Caco-2 (cell line): ENCODE measurements at regions not wholly inside any gene's neighbourhood (a gene's known extent, or its start where the extent isn't known, plus 50 kb on each side); places are given as distances from the start of the nearest gene placed in this dataset.

ENCODE experiments used
- BruUV-seq: library from RNA; stranded (reverse); fragments of 400-500 nt; replicated peaks from 2 replicates; lab custom pipeline; 2021; lab: Mats Ljungman, UMichigan
- CTCF ChIA-PET: fragments of 300-600 bp; sonication (Branson Sonifier 250); formaldehyde crosslinking; loops from one replicate; lab custom pipeline; 2022; ENCODE audit warnings: antibody characterized with exemption; lab: Charles Lee
- POLR2A ChIA-PET: fragments of 300-600 bp; sonication (Branson Sonifier 250); formaldehyde crosslinking; loops from one replicate; lab custom pipeline; 2022; ENCODE audit warnings: antibody characterized with exemption; lab: Charles Lee
- DNase-seq, 2 experiments: peaks; one replicate each; pipeline versions ENCODE4 v3.0.0 to v3.0.0-alpha.2; 2020 to 2022
- H3K27me3 ChIP-seq: replicated peaks from 2 replicates; pipeline ENCODE4 v1.6.0; 2011; ENCODE audit warnings: low read length; ENCODE audit not compliant: control insufficient read depth, insufficient read depth
- H3K36me3 ChIP-seq: 2 replicates; pipeline ENCODE4 v1.5.1; 2011; ENCODE audit warnings: low read length; ENCODE audit not compliant: control insufficient read depth, insufficient read depth
- H3K4me1 ChIP-seq: fragments of 250-450 bp; sonication (Bioruptor Pico); 2 replicates; pipeline ENCODE4 v1.5.1; 2020; ENCODE audit warnings: mild to moderate bottlenecking
- H3K4me3 ChIP-seq: 2 replicates; pipeline ENCODE4 v1.5.1; 2011; ENCODE audit warnings: low read depth, mild to moderate bottlenecking, control low read depth, low read length
- H3K9me3 ChIP-seq: fragments of 250-450 bp; sonication (Bioruptor Pico); 2 replicates; pipeline ENCODE4 v1.5.1; 2020; ENCODE audit warnings: mild to moderate bottlenecking, moderate library complexity
- H3K27ac Mint-ChIP-seq: one replicate; pipeline ENCODE4 v1.8.0; 2022; ENCODE audit warnings: mixed read lengths; ENCODE audit not compliant: unreplicated experiment
- H3K27me3 Mint-ChIP-seq: one replicate; pipeline ENCODE4 v1.8.0; 2022; ENCODE audit warnings: mixed read lengths; ENCODE audit not compliant: insufficient read depth, unreplicated experiment
- H3K36me3 Mint-ChIP-seq: one replicate; pipeline ENCODE4 v1.8.0; 2022; ENCODE audit warnings: mild to moderate bottlenecking, mixed read lengths; ENCODE audit not compliant: insufficient read depth, unreplicated experiment
- H3K4me1 Mint-ChIP-seq: one replicate; pipeline ENCODE4 v1.8.0; 2022; ENCODE audit warnings: low read depth, mixed read lengths; ENCODE audit not compliant: unreplicated experiment
- H3K4me3 Mint-ChIP-seq: one replicate; pipeline ENCODE4 v1.8.0; 2022; ENCODE audit warnings: mild to moderate bottlenecking, moderate library complexity, mixed read lengths; ENCODE audit not compliant: unreplicated experiment
- H3K9me3 Mint-ChIP-seq: one replicate; pipeline ENCODE4 v1.8.0; 2022; ENCODE audit warnings: mixed read lengths; ENCODE audit not compliant: unreplicated experiment
- intact Hi-C: fragments of 100-400 bp; cut with micrococcal nuclease; formaldehyde crosslinking; loops from one replicate; pipeline ENCODE4 v1.10.0; 2022; ENCODE audit not compliant: unreplicated experiment
- TF ChIP-seq, protein P1 (sequence below), 2 experiments: fragments of 200-600 bp in 1 of 2; IDR thresholded peaks; 1 replicate in 1 of 2; 2 replicates in 1 of 2; pipeline versions ENCODE4 v1.5.1 to v1.8.0; 2011 to 2022; ENCODE audit warnings: antibody characterized with exemption in 1 of 2, control low read depth in 1 of 2, inconsistent platforms in 1 of 2, low read depth in 1 of 2, low read length in 1 of 2, mild to moderate bottlenecking in 1 of 2, moderate library complexity in 1 of 2; ENCODE audit not compliant: insufficient read depth in 1 of 2, severe bottlenecking in 1 of 2, unreplicated experiment in 1 of 2

DNA sequence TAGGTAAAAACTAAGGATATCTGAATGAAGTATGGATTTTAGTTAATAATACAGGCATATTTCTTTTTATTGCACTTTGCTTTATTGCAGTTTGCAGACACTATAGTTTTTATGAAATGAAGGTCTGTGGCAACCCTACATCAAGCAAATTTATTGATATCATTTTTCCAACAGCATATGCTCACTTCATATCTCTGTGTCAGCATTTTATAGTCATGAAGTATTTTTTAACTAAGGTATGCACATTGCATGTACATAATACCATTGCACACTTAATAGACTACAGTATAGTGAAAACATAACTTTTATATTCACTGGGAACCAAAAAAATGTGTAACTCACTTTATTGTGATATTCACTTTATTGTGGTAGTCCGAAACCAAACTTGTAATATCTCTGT, 236.3 kb downstream of the SUCLA2 start:
- Mint-ChIP-seq H3K4me1 (no peaks in the 10 kb centered on the region), H3K4me3 (no peak overlapping the region), H3K27me3 (peaks cover 7% of the 10 kb centered on the region), H3K36me3 (no peaks in the 10 kb centered on the region), H3K9me3 (no peaks in the 10 kb centered on the region), H3K27ac (no peak overlapping the region)
- intact Hi-C loops = no loop called here
- H3K9me3 ChIP-seq = no peaks in the 10 kb centered on the region
- H3K4me3 ChIP-seq = no peak overlapping the region
- DNase-seq = no peak
- ChIA-PET POLR2A (no interaction called here), CTCF (no interaction called here)
- H3K4me1 ChIP-seq = no peaks in the 10 kb centered on the region
- H3K27me3 ChIP-seq = no peaks in the 10 kb centered on the region
- no peaks in the 10 kb centered on the region for H3K36me3 ChIP-seq
- TF ChIP-seq, protein P1, sequence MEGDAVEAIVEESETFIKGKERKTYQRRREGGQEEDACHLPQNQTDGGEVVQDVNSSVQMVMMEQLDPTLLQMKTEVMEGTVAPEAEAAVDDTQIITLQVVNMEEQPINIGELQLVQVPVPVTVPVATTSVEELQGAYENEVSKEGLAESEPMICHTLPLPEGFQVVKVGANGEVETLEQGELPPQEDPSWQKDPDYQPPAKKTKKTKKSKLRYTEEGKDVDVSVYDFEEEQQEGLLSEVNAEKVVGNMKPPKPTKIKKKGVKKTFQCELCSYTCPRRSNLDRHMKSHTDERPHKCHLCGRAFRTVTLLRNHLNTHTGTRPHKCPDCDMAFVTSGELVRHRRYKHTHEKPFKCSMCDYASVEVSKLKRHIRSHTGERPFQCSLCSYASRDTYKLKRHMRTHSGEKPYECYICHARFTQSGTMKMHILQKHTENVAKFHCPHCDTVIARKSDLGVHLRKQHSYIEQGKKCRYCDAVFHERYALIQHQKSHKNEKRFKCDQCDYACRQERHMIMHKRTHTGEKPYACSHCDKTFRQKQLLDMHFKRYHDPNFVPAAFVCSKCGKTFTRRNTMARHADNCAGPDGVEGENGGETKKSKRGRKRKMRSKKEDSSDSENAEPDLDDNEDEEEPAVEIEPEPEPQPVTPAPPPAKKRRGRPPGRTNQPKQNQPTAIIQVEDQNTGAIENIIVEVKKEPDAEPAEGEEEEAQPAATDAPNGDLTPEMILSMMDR (IDR thresholded peaks at IDR 0.05; ENCODE audit: insufficient read depth in 1 of 2, low read depth in 1 of 2, low read length in 1 of 2, severe bottlenecking in 1 of 2, unreplicated experiment in 1 of 2) = no peak
- BruUV-seq = no TSS peak

DNA sequence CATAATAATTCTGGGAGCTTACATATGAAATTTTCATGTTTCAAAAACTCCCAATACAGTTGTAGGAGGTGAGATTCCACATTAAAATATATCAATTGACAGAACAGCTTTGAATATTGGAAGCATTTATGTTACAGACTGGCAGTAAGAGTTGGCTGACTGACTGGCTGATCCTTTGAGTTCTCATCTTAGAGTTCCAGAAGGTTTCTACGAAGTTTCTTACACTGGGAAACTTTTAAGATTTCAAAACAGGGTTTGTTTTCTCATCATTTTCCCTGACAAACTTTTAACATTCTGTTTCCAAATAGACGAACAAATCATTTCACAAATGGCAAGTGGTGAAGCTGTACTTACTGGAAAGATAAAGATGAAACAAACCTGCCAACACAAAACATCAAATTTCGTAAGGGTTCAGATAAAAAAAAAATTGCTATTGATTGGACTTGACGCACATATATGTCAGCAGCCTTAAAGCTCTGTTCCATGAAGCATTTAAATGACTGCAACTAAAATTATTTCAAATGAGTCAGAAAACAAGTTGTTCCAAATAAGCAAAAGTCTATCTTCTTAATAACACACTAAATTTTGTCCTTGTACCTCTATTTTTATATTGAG, 243.5 kb downstream of the SUCLA2 start:
- Mint-ChIP-seq H3K27me3 (no peaks in the 10 kb centered on the region), H3K27ac (no peak overlapping the region), H3K36me3 (no peaks in the 10 kb centered on the region), H3K4me1 (no peaks in the 10 kb centered on the region), H3K4me3 (no peak overlapping the region), H3K9me3 (no peaks in the 10 kb centered on the region)
- Histone ChIP-seq H3K9me3 (no peaks in the 10 kb centered on the region), H3K36me3 (no peaks in the 10 kb centered on the region), H3K27me3 (no peaks in the 10 kb centered on the region), H3K4me3 (no peak overlapping the region), H3K4me1 (no peaks in the 10 kb centered on the region)
- CTCF ChIA-PET = no interaction called here
- TF ChIP-seq, protein P1 (IDR thresholded peaks at IDR 0.05; ENCODE audit: insufficient read depth in 1 of 2, low read depth in 1 of 2, low read length in 1 of 2, severe bottlenecking in 1 of 2, unreplicated experiment in 1 of 2) = no peak
- POLR2A ChIA-PET = no interaction called here
- no peak for DNase-seq
- no TSS peak for BruUV-seq
- intact Hi-C loops = no loop called here

DNA sequence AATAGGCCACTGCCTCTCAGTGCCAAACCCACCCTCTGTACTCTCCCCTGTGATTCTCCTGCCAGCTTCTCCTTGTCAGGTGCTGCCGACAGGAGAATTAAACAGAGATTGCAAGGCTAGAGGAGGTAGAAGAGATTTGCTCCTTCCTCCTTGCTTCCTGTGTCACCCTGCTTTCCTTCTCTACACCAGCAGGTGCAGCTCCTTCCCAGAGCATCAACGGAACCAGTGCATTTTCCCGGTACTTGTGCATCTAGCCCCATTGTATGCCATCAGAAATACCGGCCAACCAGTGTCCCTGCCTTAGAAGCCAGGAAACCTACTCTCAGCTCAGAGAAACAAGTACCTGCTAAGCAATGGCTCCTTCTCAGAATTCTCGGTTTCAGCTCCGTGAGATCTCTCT, 253.2 kb downstream of the SUCLA2 start:
- BruUV-seq = no TSS peak
- Mint-ChIP-seq H3K27me3 (peaks cover 13% of the 10 kb centered on the region), H3K9me3 (no peaks in the 10 kb centered on the region), H3K27ac (no peak overlapping the region), H3K4me3 (no peak overlapping the region), H3K4me1 (no peaks in the 10 kb centered on the region), H3K36me3 (no peaks in the 10 kb centered on the region)
- POLR2A ChIA-PET = no interaction called here
- no peaks in the 10 kb centered on the region for H3K36me3 ChIP-seq
- no peak overlapping the region for H3K4me3 ChIP-seq
- CTCF ChIA-PET = no interaction called here
- H3K4me1 ChIP-seq = no peaks in the 10 kb centered on the region
- H3K9me3 ChIP-seq = no peaks in the 10 kb centered on the region
- no peak for DNase-seq
- intact Hi-C loops = no loop called here
- H3K27me3 ChIP-seq = no peaks in the 10 kb centered on the region; the same call in 1 of the 2 replicates
- TF ChIP-seq, protein P1 (IDR thresholded peaks at IDR 0.05; ENCODE audit: insufficient read depth in 1 of 2, low read depth in 1 of 2, low read length in 1 of 2, severe bottlenecking in 1 of 2, unreplicated experiment in 1 of 2) = no peak
